GM18873 (cell line): ENCODE measurements at regions not wholly inside any gene's neighbourhood (a gene's known extent, or its start where the extent isn't known, plus 50 kb on each side); places are given as distances from the start of the nearest gene placed in this dataset.

Source experiments
- ATAC-seq: cut with Tn5 transposase; IDR thresholded peaks from one replicate; pipeline ENCODE4 v1.9.1; 2021; ENCODE audit warnings: mild to moderate bottlenecking, moderate library complexity, moderate number of reproducible peaks; ENCODE audit not compliant: unreplicated experiment, low FRiP score

GRCh38 chr2:88283886-88284592, 113.9 kb downstream of the THNSL2 start:
- ATAC-seq = no peak

- no peak for ATAC-seq
Measured at GRCh38 chr2:88281302-88282217, 111.4 kb downstream of the THNSL2 start.

DNA sequence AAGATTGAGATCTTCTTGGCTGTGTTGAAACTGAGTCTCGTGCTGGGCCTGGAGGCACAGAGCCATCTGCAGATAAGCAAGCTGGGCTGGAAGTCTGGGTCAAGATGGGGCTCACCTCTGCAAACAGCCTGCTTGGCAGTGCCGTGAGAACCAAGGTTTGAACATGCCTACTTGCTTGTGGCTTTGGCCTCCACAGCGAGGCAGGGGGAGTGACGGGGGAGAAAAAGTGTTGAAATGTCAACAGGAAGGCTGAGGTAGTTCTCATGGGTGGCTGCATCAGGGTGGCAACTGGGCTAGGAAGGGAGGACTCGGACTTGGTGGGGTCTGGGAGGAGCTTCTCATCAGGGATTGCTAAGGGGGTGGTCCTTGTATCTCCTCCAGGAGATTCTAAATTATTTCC, 99.7 kb downstream of the THNSL2 start:
- no peak for ATAC-seq

- ATAC-seq = no peak
Measured at GRCh38 chr2:88265352-88266303, 95.5 kb downstream of the THNSL2 start.

GRCh38 chr2:88263861-88264260, 93.7 kb downstream of the THNSL2 start:
- no peak for ATAC-seq

DNA sequence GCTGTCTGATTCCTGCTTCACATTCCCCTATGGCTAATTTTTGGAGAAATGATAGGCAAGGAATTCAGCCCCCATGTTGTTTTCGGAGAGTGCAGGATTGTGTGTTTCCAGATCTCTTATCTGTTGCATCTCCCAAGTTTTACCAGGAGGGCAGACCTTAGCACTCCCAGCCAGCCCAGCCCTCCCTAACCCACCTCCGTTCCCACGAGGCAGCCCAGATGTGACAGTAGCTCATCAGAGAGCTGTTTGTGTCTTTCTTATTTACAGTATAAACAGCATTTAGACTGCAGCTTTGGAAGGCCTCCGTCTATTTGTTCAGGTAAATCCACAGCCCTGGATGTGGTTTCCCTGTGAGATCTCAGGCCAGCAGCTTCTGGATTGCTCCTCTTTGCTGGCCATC, 91.6 kb downstream of the THNSL2 start:
- ATAC-seq = no peak

DNA sequence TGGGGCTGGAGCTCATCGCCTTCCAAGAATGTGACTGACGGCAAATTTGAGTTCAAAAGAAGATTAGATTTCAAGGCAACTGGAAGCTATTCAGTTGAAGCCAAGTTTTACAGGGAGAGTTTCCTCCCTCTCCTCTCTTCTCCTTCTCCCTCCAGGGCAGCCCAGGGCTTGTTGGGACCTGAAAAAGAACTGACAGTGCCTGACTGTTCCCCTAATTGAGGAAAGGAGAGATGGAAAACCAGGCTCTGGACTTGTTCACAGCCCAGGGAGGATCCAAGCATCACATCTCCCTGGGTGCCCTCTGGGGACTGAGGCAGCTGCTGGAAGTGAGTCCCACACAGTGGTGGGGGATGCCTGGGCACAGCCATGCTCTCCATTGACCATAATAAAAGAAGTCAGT, 88.1 kb downstream of the THNSL2 start:
- ATAC-seq = no peak

GRCh38 chr2:88254437-88255091, 84.4 kb downstream of the THNSL2 start:
- no peak for ATAC-seq

DNA sequence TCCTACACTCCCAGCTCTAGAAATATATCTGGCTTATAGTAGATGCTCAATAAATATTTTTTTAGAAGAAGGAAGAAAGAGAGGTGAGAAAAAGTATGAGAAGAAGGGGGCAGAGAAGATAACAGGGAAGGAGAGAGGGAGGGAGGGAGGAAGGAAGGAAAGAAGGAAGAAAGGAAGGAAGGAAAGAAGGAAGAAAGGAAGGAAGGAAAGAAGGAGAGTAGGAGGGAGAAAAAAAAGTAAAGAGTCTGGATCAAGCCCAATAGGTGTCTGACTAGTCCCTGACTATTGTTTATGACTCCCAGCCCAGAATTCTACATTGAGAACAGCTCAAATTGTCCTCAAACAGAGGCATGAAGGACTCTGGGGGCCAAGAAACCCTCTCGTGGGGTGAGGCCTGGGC, 83.9 kb downstream of the THNSL2 start:
- ATAC-seq = no peak

- ATAC-seq = no peak
Measured at GRCh38 chr2:88253375-88253774, 83.2 kb downstream of the THNSL2 start.

DNA sequence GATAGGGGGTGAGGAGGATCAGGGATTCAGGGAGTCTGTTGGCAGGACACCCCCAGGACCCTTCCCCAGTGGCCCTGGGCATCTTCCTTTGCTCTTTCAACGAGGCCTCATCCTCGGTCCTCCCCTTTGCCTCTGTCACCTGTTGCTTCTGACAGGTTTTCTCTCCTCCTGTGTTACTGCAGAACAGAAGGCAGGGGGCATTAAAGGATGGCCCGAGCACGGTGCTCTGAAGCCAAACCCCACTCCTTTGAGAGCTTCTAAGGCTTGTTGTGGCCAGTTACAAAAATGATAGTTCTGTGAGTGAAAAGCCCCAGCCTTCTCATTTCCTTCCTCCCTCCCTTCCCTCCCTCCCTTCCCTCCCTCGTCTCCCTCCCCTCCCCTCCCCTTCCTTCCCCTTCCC, 82.5 kb downstream of the THNSL2 start:
- no peak for ATAC-seq

- ATAC-seq = no peak
Measured at GRCh38 chr2:88252111-88252510, 82.0 kb downstream of the THNSL2 start.

DNA sequence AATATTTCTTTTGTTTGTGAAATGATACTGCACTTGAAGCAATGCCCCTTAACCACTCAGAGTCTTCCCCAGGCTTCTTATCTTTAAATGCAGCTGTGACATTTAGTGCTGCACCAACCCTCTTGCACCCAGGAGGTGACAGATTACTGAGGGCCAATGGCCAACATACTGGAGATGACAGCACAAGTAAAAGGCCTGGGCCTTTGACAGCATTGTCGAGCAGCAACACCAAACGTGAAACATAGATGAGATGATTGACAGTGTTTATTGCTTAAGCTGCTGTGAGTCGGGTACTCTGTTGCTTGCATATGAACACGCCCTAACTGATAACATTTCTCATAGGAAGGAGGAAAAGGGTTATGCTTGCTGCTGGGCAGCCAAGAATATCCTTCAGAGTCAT, 80.3 kb downstream of the THNSL2 start:
- no peak for ATAC-seq

DNA sequence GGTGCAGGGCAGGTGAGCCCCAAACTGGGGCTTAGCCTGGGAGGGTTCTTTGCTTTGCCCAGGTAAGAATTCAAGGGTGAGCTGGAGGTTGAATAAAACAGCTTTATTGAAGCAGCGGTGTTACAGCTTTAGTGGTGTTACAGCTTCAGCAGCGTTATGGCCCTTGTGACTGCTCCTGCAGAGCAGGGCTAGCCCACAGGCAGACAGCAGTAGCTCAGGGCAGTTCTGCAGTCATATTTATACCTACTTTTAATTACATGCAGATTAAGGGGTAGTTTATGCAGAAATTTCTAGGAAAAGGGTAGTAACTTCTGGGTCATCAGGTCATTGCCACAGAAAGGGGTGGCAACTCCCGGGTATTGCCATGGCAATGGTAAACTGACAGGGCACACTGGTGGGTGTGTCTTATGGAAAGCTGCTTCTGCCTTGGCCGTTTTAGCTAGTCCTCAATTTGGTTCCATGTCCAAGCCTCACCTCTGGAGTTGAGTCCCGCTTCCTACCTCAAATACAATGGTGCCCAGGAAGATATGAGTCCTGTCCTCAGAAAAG, 78.2 kb downstream of the THNSL2 start:
- ATAC-seq = no peak

DNA sequence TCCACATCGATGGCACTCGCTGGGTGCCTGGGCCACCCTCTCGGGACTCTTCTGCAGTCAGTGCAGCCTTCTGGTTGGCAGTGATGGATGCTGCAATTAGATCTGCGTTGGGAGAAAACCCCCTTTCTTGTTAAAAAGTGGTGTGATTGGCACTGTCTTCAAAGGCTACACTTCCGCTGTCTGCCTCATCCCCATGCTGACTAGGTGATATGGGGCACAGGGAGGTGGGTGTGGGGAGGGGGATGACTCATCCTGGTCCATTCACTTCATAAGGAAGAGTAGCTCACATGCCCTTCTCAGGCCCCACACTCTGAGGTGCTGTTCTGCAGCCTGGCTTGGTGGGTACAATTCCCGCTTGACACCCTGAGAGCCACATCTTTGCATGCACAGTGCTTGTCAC, 77.4 kb downstream of the THNSL2 start:
- ATAC-seq = no peak

DNA sequence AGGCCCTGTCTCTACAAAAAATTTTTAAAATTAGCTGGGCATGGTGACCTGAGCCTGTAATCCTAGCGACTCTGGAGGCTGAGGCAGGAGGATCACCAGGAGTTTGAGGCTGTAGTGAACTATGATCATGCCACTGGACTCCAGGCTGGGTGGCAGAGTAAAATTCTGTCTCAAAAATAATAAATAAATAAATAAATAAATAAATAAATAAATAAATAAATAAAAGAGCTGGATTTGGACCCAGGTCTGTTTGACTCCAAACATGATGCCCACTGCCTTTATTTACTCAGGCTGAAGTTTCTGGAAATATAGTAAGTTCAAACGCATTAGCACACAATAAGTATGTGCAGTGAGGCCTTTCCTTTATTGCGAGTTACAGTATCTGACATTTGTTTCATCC, 75.0 kb downstream of the THNSL2 start:
- no peak for ATAC-seq

GRCh38 chr2:88239781-88240180, 69.6 kb downstream of the THNSL2 start:
- ATAC-seq = no peak

DNA sequence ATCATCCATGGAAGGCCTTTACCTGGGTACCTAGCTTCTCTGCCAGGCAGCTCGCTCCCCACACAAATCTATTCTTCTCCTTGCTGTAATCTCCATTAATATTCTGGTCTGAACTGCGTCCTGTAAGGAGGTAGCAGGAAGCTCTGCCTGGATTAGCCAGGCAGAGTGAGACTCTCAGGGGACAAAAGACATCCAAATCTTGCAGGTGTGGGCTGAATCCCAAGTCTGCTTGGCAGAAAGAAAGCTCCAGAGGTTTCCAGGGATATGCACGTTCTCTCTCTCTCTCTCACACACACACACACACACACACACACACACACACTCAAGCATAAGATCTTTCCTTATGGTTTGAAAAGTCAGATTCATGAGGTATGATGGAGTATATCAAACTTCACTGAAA, 66.5 kb downstream of the THNSL2 start:
- no peak for ATAC-seq
